DMS 273 (cell line): ENCODE measurements at regions not wholly inside any gene's neighbourhood (a gene's known extent, or its start where the extent isn't known, plus 50 kb on each side); places are given as distances from the start of the nearest gene placed in this dataset.

ENCODE experiments used
- DNase-seq: peaks from one replicate; lab custom pipeline; 2025; ENCODE audit not compliant: unreplicated experiment; lab: John Stamatoyannopoulos, UW

DNA sequence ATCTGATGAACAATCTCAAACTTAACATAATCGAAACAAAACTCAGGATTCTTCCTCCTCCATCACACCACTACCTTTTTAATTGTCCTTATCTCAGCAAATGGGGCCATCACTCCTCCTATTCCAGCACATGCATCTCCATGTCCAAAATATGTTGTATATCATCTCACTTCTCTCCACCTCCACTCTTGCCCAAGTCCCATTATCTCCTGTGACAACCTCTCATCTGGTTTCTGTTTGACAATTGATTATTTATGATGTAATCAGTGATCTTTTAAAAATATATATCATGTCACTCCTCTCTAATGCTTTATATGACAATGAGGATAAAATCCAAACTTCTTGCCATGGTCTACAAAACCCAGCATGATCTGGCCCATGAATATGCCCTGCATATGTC, 200.8 kb upstream of the HMGA2 start:
- DNase-seq: no peak

DNA sequence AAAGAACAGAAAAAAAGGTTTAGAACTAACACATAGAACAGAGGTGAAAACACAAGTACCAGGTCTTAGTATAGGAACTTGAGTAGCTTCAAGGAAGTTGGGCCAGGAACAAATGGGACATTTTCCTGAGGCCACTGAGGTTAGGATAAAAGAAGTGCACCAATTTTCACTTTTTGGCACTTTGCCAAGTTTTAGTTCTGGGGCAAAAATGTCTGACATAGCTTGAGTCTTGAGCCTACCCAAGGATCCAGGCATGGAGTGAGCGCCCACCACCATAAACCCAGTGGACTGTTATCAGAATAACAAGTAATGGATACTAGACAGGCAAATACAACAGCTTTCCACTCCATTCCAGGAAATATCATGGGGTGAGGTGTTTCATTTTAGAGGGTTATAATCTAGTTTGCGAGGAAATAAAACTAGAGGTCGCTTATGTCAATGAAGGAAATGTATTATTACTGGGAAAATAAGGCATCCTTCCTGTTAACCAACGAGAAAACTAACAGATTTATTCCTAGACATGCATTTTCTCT, 199.7 kb upstream of the HMGA2 start:
- DNase-seq: no peak

DNA sequence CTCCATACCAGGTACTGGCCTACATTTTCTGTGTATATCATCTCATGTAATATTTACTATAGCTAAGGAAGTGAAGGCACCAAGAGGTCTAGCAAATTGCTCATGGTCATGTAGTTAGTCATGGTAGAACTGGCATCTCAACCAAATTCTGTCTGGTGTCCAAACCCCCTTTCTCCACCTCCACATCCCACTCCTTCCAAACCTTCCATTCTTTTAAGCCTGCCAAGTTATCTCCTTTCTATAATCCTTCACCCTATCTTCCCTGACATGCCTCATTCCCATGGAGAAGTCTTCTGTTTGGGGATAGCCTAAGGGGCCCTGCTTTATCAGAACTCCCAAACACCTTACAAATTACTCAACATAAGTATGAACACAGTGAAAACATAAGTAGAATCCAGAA, 196.2 kb upstream of the HMGA2 start:
- DNase-seq: no peak

DNA sequence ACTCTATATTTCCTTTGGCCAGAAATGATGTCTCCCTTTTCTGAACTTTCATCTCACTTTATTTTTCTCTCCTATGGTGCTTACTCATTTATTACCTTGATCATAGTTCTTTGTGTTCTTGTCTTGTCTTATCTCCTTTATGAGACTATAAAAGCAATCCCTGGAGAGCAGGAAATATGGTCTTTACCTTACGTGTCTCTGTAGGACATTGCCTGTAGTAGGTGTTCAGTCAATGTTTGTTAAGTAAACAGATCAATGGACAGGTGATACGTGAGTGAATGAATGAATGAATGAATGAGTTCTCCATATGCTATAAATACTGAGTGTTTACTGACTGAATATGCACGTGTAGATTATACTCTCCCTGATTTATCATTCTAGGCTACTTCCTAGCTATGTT, 193.7 kb upstream of the HMGA2 start:
- no peak for DNase-seq

DNA sequence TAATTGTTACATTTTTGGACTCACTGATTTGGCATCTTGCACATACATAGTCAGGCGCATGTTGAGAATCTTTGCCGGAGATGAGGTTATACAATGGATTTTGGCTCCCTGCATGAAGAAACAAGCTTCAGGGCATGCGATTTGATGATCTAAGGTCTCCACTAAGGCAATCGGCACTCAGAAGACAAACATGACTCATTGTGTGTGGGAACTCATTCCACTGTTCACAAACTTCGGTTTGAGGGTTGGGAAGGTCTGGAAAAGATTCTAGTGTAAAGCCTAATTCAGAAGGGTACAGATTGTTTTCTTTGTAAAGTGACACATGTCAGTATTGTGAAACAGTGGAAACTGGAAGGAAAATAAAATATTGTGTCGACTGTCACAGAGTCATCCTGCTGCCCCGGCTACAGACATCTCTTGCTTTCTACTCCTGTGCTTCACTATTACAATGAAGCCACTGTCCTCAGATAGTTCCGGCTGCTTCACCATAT, 192.6 kb upstream of the HMGA2 start:
- DNase-seq: no peak

DNA sequence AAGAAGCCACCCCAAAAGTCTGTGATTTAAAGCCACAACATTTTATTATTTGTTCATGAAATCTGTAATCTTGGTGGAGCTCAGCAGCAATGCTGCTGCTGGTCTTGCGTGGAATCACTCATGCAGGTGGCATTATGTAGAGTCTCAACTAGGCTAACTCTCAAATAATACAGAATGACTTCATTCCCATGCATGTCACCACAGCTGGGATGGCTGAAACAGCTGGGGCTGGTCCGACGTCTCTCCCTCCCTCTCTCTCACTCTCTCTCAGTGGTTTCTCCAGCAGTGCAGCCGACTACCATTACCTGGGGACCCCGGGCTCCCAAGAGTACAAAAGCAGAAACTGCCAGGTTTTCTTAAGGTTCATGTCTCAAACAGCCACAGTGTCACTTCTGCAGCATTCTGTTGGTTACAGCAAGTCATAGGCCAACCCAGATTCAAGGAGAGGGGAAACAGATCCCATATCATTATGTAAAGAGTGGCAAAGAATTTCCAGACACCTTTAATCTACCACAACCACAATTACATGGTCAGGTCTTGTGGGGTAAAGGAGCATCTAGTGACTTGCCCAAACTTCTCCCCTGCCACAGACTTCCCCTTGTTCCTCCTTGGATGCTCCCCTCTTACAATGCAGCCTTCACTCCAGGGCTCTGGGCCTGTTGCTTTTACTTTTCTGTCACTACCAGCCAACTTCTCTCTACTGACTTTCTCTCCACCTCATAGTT, 192.0 kb upstream of the HMGA2 start:
- no peak for DNase-seq

DNA sequence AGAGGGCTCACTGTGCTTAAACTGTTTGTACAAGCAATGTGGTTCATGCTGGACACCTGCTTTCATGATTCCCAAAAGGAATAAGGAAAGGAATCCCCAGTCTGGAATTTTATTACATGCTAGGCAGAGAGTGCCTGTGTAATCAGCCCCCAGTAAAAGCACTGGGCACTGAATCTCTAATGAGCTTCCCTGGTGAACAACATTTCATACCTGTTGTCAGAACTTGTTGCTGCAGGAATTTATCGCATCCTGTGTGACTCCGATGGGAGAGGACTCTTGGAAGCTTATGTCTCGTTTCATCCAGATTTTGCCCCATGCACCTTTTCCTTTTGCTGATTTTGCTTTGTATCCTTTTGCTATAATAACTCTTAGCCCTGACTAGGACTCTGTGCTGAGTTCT, 190.2 kb upstream of the HMGA2 start:
- DNase-seq: no peak

DNA sequence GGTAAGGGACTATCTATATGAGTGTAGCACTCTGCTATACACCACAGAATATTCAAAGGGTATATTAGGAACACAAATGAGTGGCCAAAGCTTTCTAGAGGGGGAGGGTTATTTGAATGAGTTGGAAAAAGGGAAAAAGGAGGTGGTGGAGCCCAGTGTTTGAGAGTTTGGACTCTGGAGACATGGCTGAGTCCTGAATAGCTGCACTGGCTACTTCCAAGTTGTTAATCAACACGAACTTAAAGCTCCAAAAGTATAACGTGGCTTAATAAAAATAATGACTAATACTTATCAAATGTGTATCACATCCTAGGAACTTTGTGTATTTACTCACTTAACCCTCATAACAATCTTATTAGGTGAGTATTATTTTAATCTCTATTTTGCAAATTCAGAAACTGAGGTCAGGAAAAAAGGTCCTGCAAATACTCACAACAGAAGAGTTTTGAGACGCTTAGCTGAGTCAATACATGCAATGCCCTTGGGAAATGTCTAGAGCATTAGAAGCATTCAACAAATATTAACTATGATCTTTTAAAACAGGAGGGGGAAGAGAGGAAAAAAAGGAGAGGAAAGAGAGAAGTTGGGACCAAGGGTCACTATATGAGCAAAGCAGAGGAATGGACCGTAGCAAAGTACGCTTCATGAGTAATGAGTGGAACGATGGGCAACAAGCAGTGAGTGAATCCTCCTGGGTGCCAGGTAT, 189.5 kb upstream of the HMGA2 start:
- DNase-seq: no peak

DNA sequence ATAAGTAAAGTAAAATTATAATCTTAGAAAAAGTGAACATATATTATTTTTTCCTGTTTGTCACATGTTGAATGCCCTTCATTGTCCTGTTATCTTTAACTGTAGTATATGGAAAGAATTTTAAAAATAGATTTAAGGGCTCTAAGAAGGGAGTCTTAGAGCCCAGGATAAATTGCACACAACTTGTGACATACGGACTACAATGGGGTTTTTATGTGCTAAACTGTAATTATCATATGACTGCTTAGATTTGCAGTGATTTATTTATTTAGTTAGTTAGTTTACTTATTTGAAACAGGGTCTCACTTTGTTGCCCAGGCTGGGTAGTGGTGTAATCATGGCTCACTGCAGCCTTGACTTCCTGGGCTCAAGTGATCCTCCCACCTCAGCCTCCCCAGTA, 187.8 kb upstream of the HMGA2 start:
- no peak for DNase-seq

DNA sequence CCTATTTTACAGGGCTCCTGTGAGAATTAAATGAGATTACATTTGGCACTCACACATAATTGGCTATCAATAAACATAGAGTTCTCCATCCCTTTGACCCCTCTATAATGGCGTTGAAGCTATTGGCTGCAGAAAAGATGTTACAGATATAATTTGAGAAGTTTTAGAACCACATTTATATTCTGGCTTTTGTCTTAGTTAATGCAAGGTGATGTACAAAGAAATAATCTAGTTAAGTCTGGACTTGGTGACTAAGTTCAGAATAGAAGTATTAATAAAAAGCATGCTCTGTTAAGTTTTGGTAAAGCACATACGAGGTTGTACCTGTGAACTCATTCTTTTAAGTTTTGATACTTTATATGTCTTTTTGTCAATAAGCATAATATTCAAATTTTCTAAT, 187.1 kb upstream of the HMGA2 start:
- DNase-seq: no peak

DNA sequence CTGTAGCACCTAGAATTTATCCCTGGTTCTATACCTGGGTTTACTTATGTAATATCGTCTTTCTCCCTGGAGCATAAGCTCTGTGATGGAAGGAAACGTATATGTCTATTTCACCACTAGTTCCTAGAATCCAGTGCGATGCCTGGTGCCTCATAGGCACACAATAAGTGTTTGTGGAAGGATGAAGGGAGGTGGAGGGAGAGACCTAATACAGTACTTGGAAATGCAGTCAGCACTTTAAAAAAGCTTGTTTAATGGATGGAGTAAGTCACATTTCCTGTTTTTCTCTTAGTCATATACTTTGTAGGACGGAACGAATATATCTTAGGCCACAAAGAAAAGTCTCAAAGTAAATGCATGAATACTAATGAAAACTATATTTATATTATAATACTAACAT, 186.5 kb upstream of the HMGA2 start:
- DNase-seq: no peak

DNA sequence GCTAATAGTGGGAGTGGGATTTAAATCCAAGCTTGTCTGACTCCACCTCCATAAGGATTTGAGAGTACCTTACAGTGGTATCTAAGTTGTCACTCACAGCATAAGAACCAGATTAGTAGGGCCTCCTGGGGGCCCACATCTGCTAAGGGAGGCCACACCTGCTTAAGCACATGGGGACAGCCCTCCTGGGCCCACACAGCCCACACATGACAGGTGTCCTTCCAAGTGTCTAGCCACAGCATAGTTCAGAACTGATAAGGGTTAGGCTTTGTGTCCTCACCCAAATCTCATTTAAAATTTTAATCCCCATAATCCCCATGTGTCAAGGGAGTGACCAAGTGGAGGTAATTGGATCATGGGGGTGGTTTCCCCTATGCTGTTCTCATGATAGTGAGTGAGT, 186.0 kb upstream of the HMGA2 start:
- no peak for DNase-seq

DNA sequence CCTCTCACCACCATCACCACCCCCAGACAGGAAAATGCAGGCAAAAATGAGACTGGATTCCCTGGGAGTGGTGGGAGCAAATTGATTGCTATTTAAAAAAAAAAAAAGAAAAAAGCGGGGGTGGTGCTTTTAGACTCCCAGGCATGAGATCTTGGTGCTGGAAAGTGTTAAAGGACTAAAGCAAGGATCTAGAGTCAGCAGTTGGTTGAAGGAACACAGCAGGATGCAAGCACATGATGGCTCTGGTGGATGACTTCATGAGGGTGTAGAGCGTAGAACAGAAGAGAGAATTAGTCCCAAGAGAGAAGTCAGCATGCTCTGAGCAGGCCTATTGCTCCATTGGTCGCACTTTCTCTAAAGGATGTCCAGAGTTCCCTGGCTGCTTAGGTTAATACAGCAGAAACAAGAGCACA, 183.8 kb upstream of the HMGA2 start:
- DNase-seq: no peak

DNA sequence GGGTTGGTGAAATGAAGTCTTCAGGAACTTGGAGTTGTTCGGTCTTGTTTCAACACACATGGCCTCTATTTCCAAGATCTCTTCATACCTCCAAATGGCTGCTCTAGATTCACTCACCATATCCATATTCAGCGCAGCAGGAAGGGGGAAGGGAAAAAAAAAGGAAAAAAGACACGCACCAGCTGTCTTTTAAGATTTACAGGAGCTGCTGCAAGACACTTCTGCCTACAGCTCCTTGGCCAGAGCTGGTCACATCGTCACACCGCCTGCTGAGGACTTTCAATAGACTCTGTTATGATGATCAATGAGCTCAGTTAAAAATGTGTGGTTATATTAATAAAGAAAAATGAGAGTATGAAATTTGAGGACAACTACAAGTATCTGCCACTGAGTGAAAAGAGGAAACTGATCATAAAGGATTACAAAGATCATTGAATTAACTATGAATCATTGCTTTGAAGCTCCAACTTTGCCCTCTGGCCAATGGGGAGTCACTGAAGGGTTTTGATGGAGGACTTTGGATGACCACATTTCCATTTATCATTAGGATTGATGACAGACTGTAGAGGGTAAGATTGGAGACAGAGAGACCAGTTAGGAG, 182.1 kb upstream of the HMGA2 start:
- no peak for DNase-seq

DNA sequence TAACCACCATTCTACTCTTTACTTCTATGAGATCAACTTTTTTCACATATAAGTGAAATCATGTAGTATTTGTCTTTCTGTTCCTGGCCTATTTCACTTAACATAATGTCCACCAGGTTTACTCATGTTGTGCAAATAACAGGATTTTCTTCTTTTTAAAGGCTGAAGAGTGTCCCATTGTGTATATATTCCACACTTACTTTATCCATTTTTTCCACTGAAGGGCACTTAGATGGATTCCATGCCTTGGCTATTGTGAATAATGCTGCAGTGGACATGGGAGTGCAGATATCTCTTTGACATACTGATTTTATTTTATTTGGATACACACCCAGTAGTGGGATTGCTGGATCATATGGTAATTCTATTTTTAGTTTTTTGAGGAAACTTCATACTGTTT, 181.1 kb upstream of the HMGA2 start:
- DNase-seq: no peak

DNA sequence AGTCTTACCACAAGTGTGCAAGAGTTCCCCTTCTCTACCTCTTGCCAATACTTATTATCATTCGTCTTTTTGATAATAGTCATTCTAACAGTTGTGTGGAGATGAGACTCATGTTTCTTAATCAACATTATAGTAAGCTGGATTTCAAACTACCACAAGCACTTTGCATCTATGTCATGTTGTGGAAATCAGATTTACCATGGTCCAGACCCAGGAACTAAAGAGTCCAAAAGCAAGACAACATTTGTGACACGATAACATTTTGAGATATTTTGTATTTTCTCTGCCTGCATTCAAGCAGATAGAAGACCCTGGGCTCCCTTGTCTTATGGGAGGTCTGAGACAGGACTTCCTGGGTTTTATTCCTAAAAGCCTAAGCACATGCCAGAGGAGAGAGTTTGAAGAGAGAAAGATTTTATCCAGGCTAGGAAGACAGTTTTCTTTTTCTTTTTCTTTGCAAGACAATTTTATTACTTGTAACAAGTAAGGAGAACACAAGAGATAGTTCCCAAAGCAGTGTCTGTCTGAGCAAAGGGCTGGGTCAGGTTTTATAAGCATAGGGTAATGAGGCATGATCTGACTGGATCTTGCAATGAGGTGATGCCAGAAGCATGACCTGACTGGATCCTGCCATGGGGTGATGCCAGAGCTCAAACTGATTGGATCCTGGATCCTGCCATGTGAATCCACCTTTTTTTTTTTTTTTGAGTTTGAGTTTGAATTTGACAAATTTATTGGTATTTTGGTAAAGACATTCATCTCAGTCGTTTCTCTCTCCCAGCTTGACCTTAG, 180.5 kb upstream of the HMGA2 start:
- no peak for DNase-seq

DNA sequence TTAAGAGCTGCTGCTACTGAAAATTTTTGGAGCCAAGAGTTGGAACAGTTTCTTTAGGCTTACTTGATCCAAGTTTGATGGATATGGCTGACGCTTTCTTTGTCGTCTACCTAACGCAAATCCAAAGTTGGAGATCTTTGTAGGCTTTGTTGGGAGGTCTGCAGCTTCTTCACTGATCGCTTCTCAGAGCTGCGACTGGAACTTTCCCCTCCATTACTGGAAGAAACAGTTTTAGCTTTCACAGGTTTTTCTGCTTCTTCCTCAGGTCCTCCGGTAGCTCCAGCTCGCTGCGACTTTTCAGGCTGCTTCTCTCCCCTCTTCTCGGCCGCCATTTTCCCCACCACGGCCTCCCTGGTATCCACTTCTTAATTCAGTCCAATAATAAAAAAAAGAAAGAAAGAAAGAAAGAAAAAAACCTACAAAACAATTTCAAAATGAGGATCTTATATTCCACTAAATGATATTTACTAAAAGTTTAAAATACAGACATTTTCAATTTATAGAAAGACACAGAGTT, 178.1 kb upstream of the HMGA2 start:
- DNase-seq: no peak

DNA sequence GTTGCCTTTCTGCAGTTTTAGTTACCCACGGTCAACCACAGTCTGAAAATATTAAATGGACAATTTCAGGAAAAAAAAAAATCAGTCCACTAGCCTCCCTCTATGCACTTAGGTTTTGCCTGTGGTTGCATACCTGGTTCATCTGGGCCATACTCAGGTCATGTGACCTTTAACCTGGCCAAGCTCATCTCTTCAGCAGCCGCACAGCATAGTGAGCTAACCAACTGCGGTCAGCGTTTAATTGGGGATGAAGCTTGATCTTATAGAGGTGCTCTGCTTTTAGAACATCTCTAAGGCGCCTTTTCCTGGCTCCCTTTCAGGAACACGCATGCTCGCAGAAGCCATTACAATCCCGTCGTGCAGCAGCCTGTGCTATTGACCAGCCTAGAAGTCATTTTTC, 177.2 kb upstream of the HMGA2 start:
- no peak for DNase-seq

DNA sequence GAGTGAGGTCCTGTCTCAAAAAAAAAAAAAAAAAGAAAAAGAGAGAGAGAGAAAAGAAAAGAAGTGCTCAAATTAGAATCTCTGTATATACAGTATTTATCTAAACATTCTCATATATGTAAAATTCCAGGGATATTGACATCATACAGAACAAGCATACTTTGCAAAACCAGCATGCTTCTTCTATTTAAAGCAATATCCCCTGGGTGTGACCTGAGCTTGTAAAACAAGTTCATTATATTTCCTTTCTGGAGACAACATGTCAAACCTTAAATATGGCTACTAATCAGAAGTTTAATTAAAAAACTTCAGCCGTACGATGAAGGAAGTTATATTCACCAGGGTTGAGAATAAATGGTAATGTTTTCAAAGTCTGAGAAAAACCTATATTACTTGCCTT, 175.8 kb upstream of the HMGA2 start:
- no peak for DNase-seq

DNA sequence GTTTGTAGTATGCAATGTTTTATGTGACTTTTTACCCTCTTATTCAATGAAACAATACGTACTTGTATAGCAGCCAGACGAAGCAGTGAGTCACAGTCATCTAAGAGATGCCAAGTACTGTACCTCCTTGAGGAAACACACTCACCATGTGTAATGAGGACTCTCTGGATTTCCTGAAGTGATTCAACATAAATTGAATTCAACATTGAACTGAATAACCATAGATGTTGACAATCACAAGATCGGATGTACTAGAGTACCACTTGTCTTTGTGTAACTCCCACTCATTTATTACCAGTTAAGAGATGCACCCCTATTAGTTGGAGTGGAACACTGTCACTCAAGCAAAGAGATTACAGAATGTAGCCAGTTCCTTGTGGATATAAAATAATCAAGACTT, 175.2 kb upstream of the HMGA2 start:
- DNase-seq: no peak

DNA sequence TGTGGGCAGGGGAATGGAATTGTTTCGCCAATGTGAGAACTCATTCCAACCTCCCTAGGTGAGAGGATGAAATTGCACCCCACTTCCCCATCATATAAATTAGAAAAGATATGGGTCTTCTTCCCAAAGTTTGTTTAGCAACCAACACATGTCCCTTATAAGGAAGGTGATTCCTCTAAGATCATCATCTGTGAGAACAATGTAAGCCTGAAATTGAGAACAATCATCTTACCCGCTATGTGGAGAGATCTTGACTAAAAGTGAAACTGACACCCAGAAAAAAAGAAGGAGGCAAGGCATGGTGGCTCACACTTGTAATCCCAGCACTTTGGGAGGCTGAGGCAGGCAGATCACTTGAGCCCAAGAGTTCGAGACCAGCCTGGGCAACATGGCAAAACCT, 173.2 kb upstream of the HMGA2 start:
- DNase-seq: no peak
